Mesenteric fat pad (tissue), 1 donor: ENCODE measurements at regions not wholly inside any gene's neighbourhood (a gene's known extent, or its start where the extent isn't known, plus 50 kb on each side); places are given as distances from the start of the nearest gene placed in this dataset.
"Not testable (repeated sequence)": the region's sequence is repeated elsewhere in the genome, so short reads cannot be mapped to it uniquely, and the experiment has no call there.

ENCODE experiments used
- DNase-seq: peaks from one replicate; pipeline ENCODE4 v3.0.0-alpha.2; 2020; ENCODE audit warnings: low spot score
- donor health status: DM: yes; HTN: yes; CAD: no.

GRCh38 chr6:165765256-165765655 lies 102.2 kb upstream of the PDE10A start:
- DNase-seq: not testable (repeated sequence)

- no peak for DNase-seq
Observed at GRCh38 chr6:165762876-165763275, 99.8 kb upstream of the PDE10A start.

- DNase-seq: no peak
Observed at GRCh38 chr6:165762125-165762524, 99.1 kb upstream of the PDE10A start.

GRCh38 chr6:165760803-165761185 lies 97.8 kb upstream of the PDE10A start:
- no peak for DNase-seq

- DNase-seq: no peak
Observed at GRCh38 chr6:165760126-165760802, 97.2 kb upstream of the PDE10A start.

GRCh38 chr6:165758441-165758840 lies 95.4 kb upstream of the PDE10A start:
- DNase-seq: no peak

GRCh38 chr6:165755583-165755982 lies 92.5 kb upstream of the PDE10A start:
- DNase-seq: no peak

GRCh38 chr6:165753506-165753905 lies 90.5 kb upstream of the PDE10A start:
- no peak for DNase-seq

GRCh38 chr6:165752451-165752850 lies 89.4 kb upstream of the PDE10A start:
- DNase-seq: no peak

GRCh38 chr6:165751486-165751885 lies 88.4 kb upstream of the PDE10A start:
- DNase-seq: no peak

GRCh38 chr6:165749163-165749562 lies 86.1 kb upstream of the PDE10A start:
- DNase-seq: no peak

- DNase-seq: no peak
Observed at GRCh38 chr6:165748390-165748789, 85.3 kb upstream of the PDE10A start.

GRCh38 chr6:165747963-165748362 lies 84.9 kb upstream of the PDE10A start:
- DNase-seq: no peak

GRCh38 chr6:165746331-165746730 lies 83.3 kb upstream of the PDE10A start:
- DNase-seq: no peak

- DNase-seq: no peak
Observed at GRCh38 chr6:165745492-165745891, 82.5 kb upstream of the PDE10A start.

GRCh38 chr6:165744555-165745228 lies 81.7 kb upstream of the PDE10A start:
- no peak for DNase-seq

GRCh38 chr6:165743366-165743898 lies 80.4 kb upstream of the PDE10A start:
- no peak for DNase-seq

- DNase-seq: no peak
Observed at GRCh38 chr6:165742047-165742446, 79.0 kb upstream of the PDE10A start.

- DNase-seq: no peak
Observed at GRCh38 chr6:165737396-165737795, 74.4 kb upstream of the PDE10A start.

- DNase-seq: no peak
Observed at GRCh38 chr6:165735065-165735464, 72.0 kb upstream of the PDE10A start.

- DNase-seq: no peak
Observed at GRCh38 chr6:165733489-165733791, 70.4 kb upstream of the PDE10A start.

GRCh38 chr6:165732696-165733488 lies 69.9 kb upstream of the PDE10A start:
- DNase-seq: no peak
